ENCODE measurements at regions not wholly inside any gene's neighbourhood (a gene's known extent, or its start where the extent isn't known, plus 50 kb on each side); places are given as distances from the start of the nearest gene placed in this dataset.

DNA sequence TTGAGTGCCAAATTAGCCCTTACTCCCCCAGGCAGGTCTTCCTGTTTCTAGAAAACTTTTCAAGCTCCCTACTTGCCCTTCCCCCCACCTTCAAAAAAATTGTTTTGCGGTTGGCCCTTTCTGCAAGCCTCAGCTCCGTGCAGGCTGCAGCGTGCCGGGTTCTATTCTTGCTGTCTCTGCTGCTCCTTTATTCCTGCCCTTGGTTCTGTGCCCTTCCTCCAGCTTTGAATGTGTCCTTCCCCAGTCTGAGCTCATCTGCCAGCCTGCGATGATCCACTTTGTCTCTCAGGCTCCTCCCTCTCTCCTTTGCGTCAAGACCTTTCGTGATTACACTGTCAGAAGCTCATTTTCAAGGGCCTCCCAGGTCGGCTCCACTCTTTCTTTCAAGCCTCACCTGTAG lies 98.6 kb downstream of the IRF2BPL start:
- no peak for TF ChIP-seq EP300 (IDR thresholded peaks at IDR 0.05)
- TF ChIP-seq, protein P1, sequence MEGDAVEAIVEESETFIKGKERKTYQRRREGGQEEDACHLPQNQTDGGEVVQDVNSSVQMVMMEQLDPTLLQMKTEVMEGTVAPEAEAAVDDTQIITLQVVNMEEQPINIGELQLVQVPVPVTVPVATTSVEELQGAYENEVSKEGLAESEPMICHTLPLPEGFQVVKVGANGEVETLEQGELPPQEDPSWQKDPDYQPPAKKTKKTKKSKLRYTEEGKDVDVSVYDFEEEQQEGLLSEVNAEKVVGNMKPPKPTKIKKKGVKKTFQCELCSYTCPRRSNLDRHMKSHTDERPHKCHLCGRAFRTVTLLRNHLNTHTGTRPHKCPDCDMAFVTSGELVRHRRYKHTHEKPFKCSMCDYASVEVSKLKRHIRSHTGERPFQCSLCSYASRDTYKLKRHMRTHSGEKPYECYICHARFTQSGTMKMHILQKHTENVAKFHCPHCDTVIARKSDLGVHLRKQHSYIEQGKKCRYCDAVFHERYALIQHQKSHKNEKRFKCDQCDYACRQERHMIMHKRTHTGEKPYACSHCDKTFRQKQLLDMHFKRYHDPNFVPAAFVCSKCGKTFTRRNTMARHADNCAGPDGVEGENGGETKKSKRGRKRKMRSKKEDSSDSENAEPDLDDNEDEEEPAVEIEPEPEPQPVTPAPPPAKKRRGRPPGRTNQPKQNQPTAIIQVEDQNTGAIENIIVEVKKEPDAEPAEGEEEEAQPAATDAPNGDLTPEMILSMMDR (IDR thresholded peaks at IDR 0.05) = no peak
